ENCODE measurements at regions not wholly inside any gene's neighbourhood (a gene's known extent, or its start where the extent isn't known, plus 50 kb on each side); places are given as distances from the start of the nearest gene placed in this dataset.

- DNase-seq, result no peak
- H3K4me1 ChIP-seq, result no peaks in the 10 kb centered on the region
- H3K27ac ChIP-seq, result no peak overlapping the region
- no peaks in the 10 kb centered on the region for H3K27me3 ChIP-seq
- intact Hi-C loops (cut with DNase I; ENCODE audit: low total_unique reads), result no loop called here
- no peak overlapping the region for H3K4me3 ChIP-seq
- no peaks in the 10 kb centered on the region for H3K36me3 ChIP-seq
- no peak for TF ChIP-seq POLR2A (IDR thresholded peaks at IDR 0.05)
- TF ChIP-seq EP300 (IDR thresholded peaks at IDR 0.05), result no peak
- no peak for TF ChIP-seq POLR2AphosphoS5 (IDR thresholded peaks at IDR 0.05)
- TF ChIP-seq, protein P1, sequence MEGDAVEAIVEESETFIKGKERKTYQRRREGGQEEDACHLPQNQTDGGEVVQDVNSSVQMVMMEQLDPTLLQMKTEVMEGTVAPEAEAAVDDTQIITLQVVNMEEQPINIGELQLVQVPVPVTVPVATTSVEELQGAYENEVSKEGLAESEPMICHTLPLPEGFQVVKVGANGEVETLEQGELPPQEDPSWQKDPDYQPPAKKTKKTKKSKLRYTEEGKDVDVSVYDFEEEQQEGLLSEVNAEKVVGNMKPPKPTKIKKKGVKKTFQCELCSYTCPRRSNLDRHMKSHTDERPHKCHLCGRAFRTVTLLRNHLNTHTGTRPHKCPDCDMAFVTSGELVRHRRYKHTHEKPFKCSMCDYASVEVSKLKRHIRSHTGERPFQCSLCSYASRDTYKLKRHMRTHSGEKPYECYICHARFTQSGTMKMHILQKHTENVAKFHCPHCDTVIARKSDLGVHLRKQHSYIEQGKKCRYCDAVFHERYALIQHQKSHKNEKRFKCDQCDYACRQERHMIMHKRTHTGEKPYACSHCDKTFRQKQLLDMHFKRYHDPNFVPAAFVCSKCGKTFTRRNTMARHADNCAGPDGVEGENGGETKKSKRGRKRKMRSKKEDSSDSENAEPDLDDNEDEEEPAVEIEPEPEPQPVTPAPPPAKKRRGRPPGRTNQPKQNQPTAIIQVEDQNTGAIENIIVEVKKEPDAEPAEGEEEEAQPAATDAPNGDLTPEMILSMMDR (IDR thresholded peaks at IDR 0.05), result no peak
- 78 to 88% (median 84%) methylated on average over 3 of the region's 3 CpGs for WGBS, 5 donors
- no peaks in the 10 kb centered on the region for H3K9me3 ChIP-seq
Observed at GRCh38 chr6:104183816-104184435, 675.8 kb downstream of the HACE1 start.

- Histone ChIP-seq H3K4me1 (no peaks in the 10 kb centered on the region), H3K27ac (no peak overlapping the region), H3K27me3 (no peaks in the 10 kb centered on the region), H3K9me3 (no peaks in the 10 kb centered on the region), H3K4me3 (no peak overlapping the region), H3K36me3 (no peaks in the 10 kb centered on the region)
- DNase-seq, result no peak
- intact Hi-C loops (cut with DNase I; ENCODE audit: low total_unique reads), result no loop called here
- WGBS, 5 donors, result 65 to 88% (median 85%) methylated on average over 2 of the region's 2 CpGs
- TF ChIP-seq POLR2A (IDR thresholded peaks at IDR 0.05) (no peak), EP300 (IDR thresholded peaks at IDR 0.05) (no peak), POLR2AphosphoS5 (IDR thresholded peaks at IDR 0.05) (no peak)
- TF ChIP-seq, protein P1 (IDR thresholded peaks at IDR 0.05), result no peak
Observed at GRCh38 chr6:104182811-104183210, 676.9 kb downstream of the HACE1 start.

DNA sequence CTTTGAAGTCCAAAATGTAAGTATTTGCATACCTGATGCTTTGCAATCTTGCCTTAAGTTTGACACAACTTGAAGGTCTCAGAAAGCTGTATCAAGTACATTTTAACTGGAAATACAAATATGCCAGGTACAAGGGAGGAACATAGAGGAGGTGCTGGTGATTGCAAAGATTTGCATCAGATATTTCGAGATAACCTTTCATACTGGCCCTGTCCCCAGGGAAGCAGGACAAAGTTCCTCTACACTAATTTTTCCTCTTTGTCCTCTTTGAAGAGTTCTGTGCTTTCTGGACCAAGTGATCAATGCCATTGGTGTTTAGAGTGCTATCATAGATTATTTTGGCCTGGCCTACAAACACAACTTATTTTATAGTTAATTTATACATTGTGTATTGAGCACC, 686.1 kb downstream of the HACE1 start:
- Histone ChIP-seq H3K4me1 (no peaks in the 10 kb centered on the region), H3K27ac (no peak overlapping the region), H3K36me3 (no peaks in the 10 kb centered on the region), H3K9me3 (no peaks in the 10 kb centered on the region), H3K4me3 (no peak overlapping the region), H3K27me3 (no peaks in the 10 kb centered on the region)
- WGBS, 5 donors, result 70 to 90% (median 77%) methylated on average over 1 of the region's 1 CpG
- TF ChIP-seq POLR2A (IDR thresholded peaks at IDR 0.05) (no peak), EP300 (IDR thresholded peaks at IDR 0.05) (no peak), POLR2AphosphoS5 (IDR thresholded peaks at IDR 0.05) (no peak)
- TF ChIP-seq, protein P1 (IDR thresholded peaks at IDR 0.05), result no peak
- intact Hi-C loops (cut with DNase I; ENCODE audit: low total_unique reads), result no loop called here
- no peak for DNase-seq

GRCh38 chr6:104170401-104170800, 689.3 kb downstream of the HACE1 start:
- no peak overlapping the region for H3K27ac ChIP-seq
- no peaks in the 10 kb centered on the region for H3K36me3 ChIP-seq
- intact Hi-C loops (cut with DNase I; ENCODE audit: low total_unique reads), result no loop called here
- DNase-seq, result peak in 1 of 2 donors; percentile 22
- peaks cover 0 to 12% (median 7%) of the 10 kb centered on the region in 4 donors for H3K9me3 ChIP-seq
- WGBS, 5 donors, result 36 to 55% (median 45%) methylated on average over 2 of the region's 2 CpGs
- H3K4me3 ChIP-seq, result no peak overlapping the region
- H3K4me1 ChIP-seq, result no peaks in the 10 kb centered on the region
- no peaks in the 10 kb centered on the region for H3K27me3 ChIP-seq
- TF ChIP-seq POLR2A (IDR thresholded peaks at IDR 0.05) (no peak), EP300 (IDR thresholded peaks at IDR 0.05) (no peak), POLR2AphosphoS5 (IDR thresholded peaks at IDR 0.05) (no peak)
- TF ChIP-seq, protein P1 (IDR thresholded peaks at IDR 0.05), result no peak
